Spleen (tissue), 7 donors: ENCODE measurements at regions not wholly inside any gene's neighbourhood (a gene's known extent, or its start where the extent isn't known, plus 50 kb on each side); places are given as distances from the start of the nearest gene placed in this dataset.

Experiments used
- POLR2A ChIP-seq, 3 donors: fragments of 450-650 bp; IDR thresholded peaks; one replicate each; pipeline ENCODE4 v1.5.1; 2017; ENCODE audit warnings: antibody characterized with exemption in 3 of 3, mild to moderate bottlenecking in 1 of 3
- POLR2AphosphoS5 ChIP-seq, 3 donors: sonication (generic); formaldehyde crosslinking; IDR thresholded peaks; one replicate each; pipeline ENCODE4 v1.5.1; 2017; ENCODE audit warnings: antibody characterized with exemption in 3 of 3
- TF ChIP-seq, protein P1 (sequence below), 11 experiments: fragments of 200-600 bp in 7 of 11; fragments of 450-650 bp in 4 of 11; sonication (generic) in 4 of 11; IDR thresholded peaks in 8 of 11; conservative IDR thresholded peaks in 3 of 11; 1 replicate in 7 of 11; 2 replicates in 4 of 11; pipeline versions ENCODE4 v1.4.0 to v1.8.0; 2016 to 2021; ENCODE audit warnings: antibody characterized with exemption in 11 of 11, inconsistent platforms in 4 of 11, mild to moderate bottlenecking in 1 of 11
- donor health status: DM: no; HTN: no; CAD: no; lungs with moderate emphysema.
- donor health status: DM: no; HTN: no; CAD: no.
- donor health status: DM: no; HTN: no; CAD: no.

DNA sequence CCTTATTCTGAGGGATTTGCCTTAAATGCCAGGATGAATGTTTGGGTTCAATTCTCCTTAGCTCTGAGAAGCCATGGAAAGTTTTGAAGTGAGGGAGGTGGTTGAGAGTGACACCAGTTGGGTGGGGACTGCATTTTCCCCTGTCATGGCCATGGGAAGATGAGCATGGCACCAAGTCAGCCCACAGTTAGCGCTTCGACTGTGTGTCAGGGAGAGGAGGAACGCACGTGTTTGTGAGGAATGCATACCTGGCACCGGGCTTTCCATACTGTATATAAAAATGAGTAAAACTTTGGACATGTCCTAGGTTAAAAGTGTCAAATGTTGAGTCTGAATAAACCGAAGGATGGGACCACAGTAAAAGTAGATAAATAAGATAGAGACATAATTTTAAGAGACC lies 187.5 kb upstream of the KL start:
- TF ChIP-seq, protein P1, sequence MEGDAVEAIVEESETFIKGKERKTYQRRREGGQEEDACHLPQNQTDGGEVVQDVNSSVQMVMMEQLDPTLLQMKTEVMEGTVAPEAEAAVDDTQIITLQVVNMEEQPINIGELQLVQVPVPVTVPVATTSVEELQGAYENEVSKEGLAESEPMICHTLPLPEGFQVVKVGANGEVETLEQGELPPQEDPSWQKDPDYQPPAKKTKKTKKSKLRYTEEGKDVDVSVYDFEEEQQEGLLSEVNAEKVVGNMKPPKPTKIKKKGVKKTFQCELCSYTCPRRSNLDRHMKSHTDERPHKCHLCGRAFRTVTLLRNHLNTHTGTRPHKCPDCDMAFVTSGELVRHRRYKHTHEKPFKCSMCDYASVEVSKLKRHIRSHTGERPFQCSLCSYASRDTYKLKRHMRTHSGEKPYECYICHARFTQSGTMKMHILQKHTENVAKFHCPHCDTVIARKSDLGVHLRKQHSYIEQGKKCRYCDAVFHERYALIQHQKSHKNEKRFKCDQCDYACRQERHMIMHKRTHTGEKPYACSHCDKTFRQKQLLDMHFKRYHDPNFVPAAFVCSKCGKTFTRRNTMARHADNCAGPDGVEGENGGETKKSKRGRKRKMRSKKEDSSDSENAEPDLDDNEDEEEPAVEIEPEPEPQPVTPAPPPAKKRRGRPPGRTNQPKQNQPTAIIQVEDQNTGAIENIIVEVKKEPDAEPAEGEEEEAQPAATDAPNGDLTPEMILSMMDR (IDR thresholded peaks at IDR 0.05 in 8 of 11, conservative IDR thresholded peaks at IDR 0.05 in 3 of 11), result no peak
- TF ChIP-seq POLR2AphosphoS5 (IDR thresholded peaks at IDR 0.05) (no peak), POLR2A (IDR thresholded peaks at IDR 0.05) (no peak)
